Lung (tissue), 11 donors: ENCODE measurements at regions not wholly inside any gene's neighbourhood (a gene's known extent, or its start where the extent isn't known, plus 50 kb on each side); places are given as distances from the start of the nearest gene placed in this dataset.

Source experiments
- ATAC-seq: fragments of 200-7000 bp; cut with Tn5 transposase; one replicate; pipeline ENCODE4 v1.9.1; 2020; ENCODE audit warnings: moderate number of reproducible peaks; ENCODE audit not compliant: insufficient read depth, low FRiP score
- DNase-seq, 3 donors: peaks; one replicate each; pipeline ENCODE4 v3.0.0-alpha.2; 2013 to 2017
- H3K27ac ChIP-seq, 2 donors: one replicate each; pipeline ENCODE4 v1.5.1; 2013; ENCODE audit warnings: mild to moderate bottlenecking in 2 of 2, moderate library complexity in 2 of 2, control low read depth in 1 of 2, inconsistent platforms in 1 of 2, low read depth in 1 of 2, low read length in 1 of 2
- H3K27me3 ChIP-seq, 3 donors: one replicate each; pipeline ENCODE4 v1.5.1; 2013; ENCODE audit warnings: low read length in 2 of 3; ENCODE audit not compliant: control insufficient read depth in 3 of 3, insufficient read depth in 3 of 3
- H3K36me3 ChIP-seq, 4 donors: one replicate each; pipeline ENCODE4 v1.5.1; 2013; ENCODE audit warnings: low read length in 4 of 4, mild to moderate bottlenecking in 1 of 4, moderate library complexity in 1 of 4; ENCODE audit not compliant: control insufficient read depth in 4 of 4, insufficient read depth in 4 of 4
- H3K4me1 ChIP-seq, 5 donors: one replicate each; pipeline ENCODE4 v1.5.1; 2013; ENCODE audit warnings: low read length in 5 of 5, mild to moderate bottlenecking in 2 of 5, moderate library complexity in 1 of 5; ENCODE audit not compliant: control insufficient read depth in 5 of 5, insufficient read depth in 5 of 5
- H3K4me3 ChIP-seq: one replicate; pipeline ENCODE4 v1.5.1; 2013; ENCODE audit warnings: mild to moderate bottlenecking, control low read depth, moderate library complexity
- H3K9ac ChIP-seq, 2 donors: one replicate each; pipeline ENCODE4 v1.5.1; 2013; ENCODE audit warnings: low read length in 2 of 2, control low read depth in 1 of 2; ENCODE audit not compliant: insufficient read depth in 1 of 2
- H3K9me3 ChIP-seq, 4 donors: one replicate each; pipeline ENCODE4 v1.5.1; 2013; ENCODE audit warnings: low read length in 3 of 4, mild to moderate bottlenecking in 1 of 4, moderate library complexity in 1 of 4; ENCODE audit not compliant: control insufficient read depth in 4 of 4, insufficient read depth in 3 of 4
- CTCF ChIP-seq: IDR thresholded peaks from 2 replicates; pipeline ENCODE4 v1.5.1; 2012; ENCODE audit warnings: mild to moderate bottlenecking; ENCODE audit errors: control extremely low read depth, extremely low read depth
- WGBS, 2 donors: extraction: QIAGEN DNeasy Blood & Tissue Kit; methylation state at CpG; one replicate each; pipeline ENCODE4 v1.1.7; 2013; 5-methylcytosine and 5-hydroxymethylcytosine counted together
- donor health status: control.
- donor health status: control.
- donor health status: Bipolar disorder and iron deficiency.
- donor health status: healthy.
- donor health status: DM: yes; HTN: yes; CAD: no.

DNA sequence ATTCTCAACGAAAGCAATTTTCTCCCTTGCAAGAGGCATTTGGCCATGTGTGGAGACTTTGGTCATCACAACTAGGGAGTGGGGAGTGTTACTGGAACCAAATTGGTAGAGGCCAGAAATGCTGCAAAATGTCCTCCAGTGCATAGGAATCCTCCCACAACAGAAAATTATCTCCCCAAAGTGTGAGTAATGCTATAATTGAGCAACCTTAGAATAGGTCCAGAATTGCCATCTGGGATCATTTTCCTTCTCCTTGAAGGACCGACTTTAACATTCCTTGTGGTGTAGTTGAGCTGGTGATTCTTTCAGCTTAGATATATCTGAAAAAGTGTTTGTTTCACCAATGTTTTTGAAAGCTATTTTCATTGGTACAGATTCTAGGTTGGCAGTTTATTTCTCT, 111.2 kb upstream of the SMIM21 start:
- Histone ChIP-seq H3K36me3 (no peaks in the 10 kb centered on the region), H3K4me3 (no peak overlapping the region), H3K9me3 (no peaks in the 10 kb centered on the region), H3K4me1 (peaks cover 0 to 5% (median 0%) of the 10 kb centered on the region in 5 donors), H3K27me3 (no peaks in the 10 kb centered on the region), H3K9ac (no peak overlapping the region), H3K27ac (no peak overlapping the region)
- ATAC-seq = no peak
- TF ChIP-seq CTCF = no peak
- whole genome bisulfite sequencing, 2 donors = 88 to 92% methylated on average over 2 of the region's 2 CpGs
- DNase-seq = no peak

DNA sequence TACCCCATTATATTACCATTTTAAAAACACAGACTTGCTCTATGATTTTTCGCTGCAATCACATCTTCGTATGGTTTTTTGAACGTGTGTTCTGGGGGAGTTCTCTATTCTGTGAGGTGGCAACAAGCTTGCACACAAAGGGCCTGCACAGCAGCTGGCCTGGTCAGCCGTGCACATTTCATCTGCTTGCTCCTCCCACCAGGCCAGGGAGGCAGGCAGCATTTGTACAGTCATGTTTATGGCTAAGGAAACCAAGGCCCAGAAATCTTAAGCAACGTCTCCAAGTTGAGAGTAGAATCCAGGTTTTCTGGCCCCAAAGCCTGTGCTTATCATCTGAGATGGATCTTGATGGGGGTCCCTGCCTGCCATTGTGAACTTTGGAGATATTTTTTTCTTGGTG, 106.4 kb upstream of the SMIM21 start:
- Histone ChIP-seq H3K27me3 (no peaks in the 10 kb centered on the region), H3K9me3 (no peaks in the 10 kb centered on the region), H3K9ac (no peak overlapping the region), H3K4me3 (no peak overlapping the region), H3K36me3 (no peaks in the 10 kb centered on the region), H3K4me1 (peaks cover 0 to 40% (median 10%) of the 10 kb centered on the region in 5 donors), H3K27ac (no peak overlapping the region)
- WGBS, 2 donors = 71 to 82% methylated on average over 5 of the region's 5 CpGs
- no peak for ATAC-seq
- DNase-seq = peak; percentile 21 to 61 (median 37)
- no peak for TF ChIP-seq CTCF

- no peaks in the 10 kb centered on the region for H3K9me3 ChIP-seq
- H3K27me3 ChIP-seq = no peaks in the 10 kb centered on the region
- WGBS, 2 donors = 73 to 81% methylated on average over 2 of the region's 2 CpGs
- ATAC-seq = no peak
- H3K4me1 ChIP-seq = peaks cover 0 to 43% (median 15%) of the 10 kb centered on the region in 5 donors
- no peak for DNase-seq
- no peaks in the 10 kb centered on the region for H3K36me3 ChIP-seq
- H3K27ac ChIP-seq = no peak overlapping the region
- H3K4me3 ChIP-seq = no peak overlapping the region
- no peak for TF ChIP-seq CTCF
- no peak overlapping the region for H3K9ac ChIP-seq
Measured at GRCh38 chr18:75533209-75533608, 105.7 kb upstream of the SMIM21 start.

- H3K4me3 ChIP-seq = no peak overlapping the region
- no peaks in the 10 kb centered on the region for H3K9me3 ChIP-seq
- no peak for TF ChIP-seq CTCF
- ATAC-seq = no peak
- H3K36me3 ChIP-seq = no peaks in the 10 kb centered on the region
- DNase-seq = peak in 1 of 3 donors; percentile 36
- no peaks in the 10 kb centered on the region for H3K27me3 ChIP-seq
- no peak overlapping the region for H3K27ac ChIP-seq
- peak overlapping the region in 1 of 2 donors; percentile 26 for H3K9ac ChIP-seq
- WGBS, 2 donors = 80 to 90% methylated on average over 13 of the region's 13 CpGs
- peaks cover 0 to 48% (median 20%) of the 10 kb centered on the region in 5 donors for H3K4me1 ChIP-seq
Measured at GRCh38 chr18:75531851-75532459, 104.5 kb upstream of the SMIM21 start.
